ENCODE measurements at regions not wholly inside any gene's neighbourhood (a gene's known extent, or its start where the extent isn't known, plus 50 kb on each side); places are given as distances from the start of the nearest gene placed in this dataset.

DNA sequence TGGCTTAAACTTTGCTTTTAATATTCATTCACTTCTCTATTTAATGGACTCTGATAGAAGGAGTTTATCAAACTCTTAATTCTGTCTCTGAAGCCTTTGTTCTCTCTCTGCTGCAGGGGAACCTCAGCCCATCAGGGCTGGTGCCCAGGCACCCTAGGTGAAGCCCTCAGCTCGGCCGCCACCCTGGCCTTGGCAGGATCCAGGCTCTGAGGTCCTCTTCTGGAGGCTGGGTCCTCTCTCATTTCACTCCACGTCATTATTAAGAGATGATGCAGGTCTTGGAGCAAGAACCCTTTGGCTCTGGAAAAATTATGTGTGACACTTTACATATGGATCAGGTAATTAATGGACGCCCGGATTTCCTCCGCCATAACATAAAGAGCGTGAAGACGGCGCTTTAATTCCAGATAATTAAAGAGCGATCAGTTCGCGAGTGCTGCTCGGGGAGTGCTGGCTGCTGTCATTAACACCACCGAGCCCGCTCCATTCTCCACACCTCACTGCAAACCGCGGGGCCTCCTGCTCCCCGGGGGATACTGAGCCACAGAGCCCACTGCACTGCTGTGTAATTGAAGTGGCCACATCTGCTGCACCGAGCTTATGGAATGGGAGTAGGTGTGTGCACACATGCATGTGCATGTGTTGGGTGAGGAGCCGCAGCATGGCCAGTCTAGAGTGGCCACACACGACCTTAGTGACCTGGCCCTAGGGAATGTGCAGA, 259.4 kb upstream of the TNRC6C start:
- Mint-ChIP-seq H3K4me3 (no peak overlapping the region), H3K27ac (peak overlapping the region in 3 of 9 donors; percentile 1 to 72 (median 33)), H3K9me3 (peaks cover 6 to 31% (median 18%) of the 10 kb centered on the region in 11 donors), H3K4me1 (peaks cover 4 to 27% (median 18%) of the 10 kb centered on the region in 7 donors), H3K27me3 (peaks cover 0 to 31% (median 0%) of the 10 kb centered on the region in 5 donors), H3K36me3 (peaks cover 0 to 6% (median 0%) of the 10 kb centered on the region in 5 donors)
- Histone ChIP-seq H3K4me3 (ENCODE audit: low read length) (no peak overlapping the region), H3K9me3 (ENCODE audit: control insufficient read depth in 2 of 3, low read length in 3 of 3) (peaks cover 0 to 16% (median 0%) of the 10 kb centered on the region in 3 experiments), H3K4me1 (ENCODE audit: control insufficient read depth in 2 of 2, insufficient read depth in 2 of 2, low read length in 2 of 2) (no peaks in the 10 kb centered on the region), H3K27ac (ENCODE audit: low read depth, low read length) (no peak overlapping the region), H3K27me3 (ENCODE audit: control insufficient read depth in 2 of 2, insufficient read depth in 2 of 2, low read length in 2 of 2) (no peaks in the 10 kb centered on the region), H3K36me3 (ENCODE audit: control insufficient read depth in 2 of 3, insufficient read depth in 3 of 3, low read length in 3 of 3) (no peaks in the 10 kb centered on the region)
- intact Hi-C loops (cut with micrococcal nuclease): no loop called here
- DNase-seq (no peak), ATAC-seq (no peak)
- CTCF ChIA-PET: no interaction called here
- POLR2A ChIA-PET: no interaction called here

DNA sequence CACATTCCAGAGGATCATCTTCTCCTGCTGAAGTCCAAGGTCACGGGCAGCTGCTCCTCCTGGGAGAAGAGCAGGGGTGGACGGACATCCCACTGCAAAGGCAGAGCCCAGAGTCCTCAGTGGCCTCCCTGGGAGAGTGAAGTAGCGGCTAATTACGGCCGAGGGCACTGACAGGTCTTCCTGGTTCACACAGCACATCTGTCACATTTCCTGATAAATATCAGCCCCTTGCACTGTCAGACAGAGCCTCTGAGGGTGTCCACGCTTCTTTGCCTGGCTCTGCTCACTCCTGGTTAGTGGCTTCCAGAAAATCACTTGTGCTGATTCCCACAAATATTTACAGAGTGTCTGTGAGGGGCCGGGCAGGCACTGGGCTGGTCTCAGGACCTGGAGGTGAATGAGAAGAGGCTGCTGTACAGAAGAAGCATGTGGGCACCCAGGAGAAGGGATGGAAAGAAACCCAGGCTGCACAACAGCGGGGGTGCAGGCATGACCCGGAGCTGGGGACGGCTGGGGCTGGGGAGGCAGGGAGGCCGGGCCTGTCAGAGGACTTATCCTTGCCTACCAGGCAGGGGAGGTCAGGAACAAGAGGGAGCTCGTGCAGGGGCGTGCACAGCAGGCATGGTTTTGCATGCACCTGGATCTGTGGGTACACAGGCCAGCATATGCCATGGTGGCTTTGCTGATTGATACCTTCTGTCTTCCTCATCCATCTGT, 258.2 kb upstream of the TNRC6C start:
- ATAC-seq (no peak), DNase-seq (no peak)
- H3K4me1 Mint-ChIP-seq: peaks cover 4 to 27% (median 18%) of the 10 kb centered on the region in 7 donors
- Histone ChIP-seq H3K4me1 (ENCODE audit: control insufficient read depth in 2 of 2, insufficient read depth in 2 of 2, low read length in 2 of 2) (no peaks in the 10 kb centered on the region), H3K4me3 (ENCODE audit: low read length) (no peak overlapping the region), H3K27me3 (ENCODE audit: control insufficient read depth in 2 of 2, insufficient read depth in 2 of 2, low read length in 2 of 2) (no peaks in the 10 kb centered on the region), H3K9me3 (ENCODE audit: control insufficient read depth in 2 of 3, low read length in 3 of 3) (peaks cover 0 to 29% (median 7%) of the 10 kb centered on the region in 3 experiments), H3K36me3 (ENCODE audit: control insufficient read depth in 2 of 3, insufficient read depth in 3 of 3, low read length in 3 of 3) (no peaks in the 10 kb centered on the region), H3K27ac (ENCODE audit: low read depth, low read length) (no peak overlapping the region)
- peaks cover 0 to 14% (median 4%) of the 10 kb centered on the region in 5 donors for H3K36me3 Mint-ChIP-seq
- intact Hi-C loops (cut with micrococcal nuclease): no loop called here
- CTCF ChIA-PET: no interaction called here
- peaks cover 10 to 43% (median 26%) of the 10 kb centered on the region in 11 donors for H3K9me3 Mint-ChIP-seq
- no peak overlapping the region for H3K27ac Mint-ChIP-seq
- POLR2A ChIA-PET: no interaction called here
- peaks cover 0 to 22% (median 0%) of the 10 kb centered on the region in 5 donors for H3K27me3 Mint-ChIP-seq
- H3K4me3 Mint-ChIP-seq: no peak overlapping the region

DNA sequence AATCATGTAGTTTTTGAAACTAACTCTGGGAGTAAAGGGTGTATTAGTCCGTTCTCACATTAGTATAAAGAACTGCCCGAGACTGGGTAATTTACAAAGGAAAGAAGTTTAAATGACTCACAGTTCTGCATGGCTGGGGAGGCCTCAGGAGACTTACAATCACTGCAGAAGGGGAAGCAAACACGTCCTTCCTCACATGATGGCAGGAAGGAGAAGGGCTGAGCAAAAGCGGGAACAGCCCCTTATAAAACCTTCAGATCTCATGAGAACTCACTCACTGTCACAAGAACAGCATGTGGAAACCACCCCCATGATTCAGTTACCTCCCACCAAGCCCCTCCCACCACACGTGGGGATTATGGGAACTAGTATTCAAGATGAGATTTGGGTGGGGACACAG, 256.5 kb upstream of the TNRC6C start:
- Histone ChIP-seq H3K4me3 (ENCODE audit: low read length) (no peak overlapping the region), H3K36me3 (ENCODE audit: control insufficient read depth in 2 of 3, insufficient read depth in 3 of 3, low read length in 3 of 3) (no peaks in the 10 kb centered on the region), H3K9me3 (ENCODE audit: control insufficient read depth in 2 of 3, low read length in 3 of 3) (peaks cover 0 to 30% (median 7%) of the 10 kb centered on the region in 3 experiments), H3K4me1 (ENCODE audit: control insufficient read depth in 2 of 2, insufficient read depth in 2 of 2, low read length in 2 of 2) (no peaks in the 10 kb centered on the region), H3K27ac (ENCODE audit: low read depth, low read length) (no peak overlapping the region), H3K27me3 (ENCODE audit: control insufficient read depth in 2 of 2, insufficient read depth in 2 of 2, low read length in 2 of 2) (no peaks in the 10 kb centered on the region)
- peaks cover 11 to 58% (median 32%) of the 10 kb centered on the region in 11 donors for H3K9me3 Mint-ChIP-seq
- H3K4me3 Mint-ChIP-seq: no peak overlapping the region
- H3K27me3 Mint-ChIP-seq: peaks cover 0 to 8% (median 0%) of the 10 kb centered on the region in 5 donors
- peaks cover 0 to 15% (median 4%) of the 10 kb centered on the region in 5 donors for H3K36me3 Mint-ChIP-seq
- ChIA-PET CTCF (no interaction called here), POLR2A (no interaction called here)
- no peak for DNase-seq
- H3K4me1 Mint-ChIP-seq: peaks cover 0 to 12% (median 8%) of the 10 kb centered on the region in 7 donors
- intact Hi-C loops (cut with micrococcal nuclease): no loop called here
- H3K27ac Mint-ChIP-seq: no peak overlapping the region
- ATAC-seq: no peak

DNA sequence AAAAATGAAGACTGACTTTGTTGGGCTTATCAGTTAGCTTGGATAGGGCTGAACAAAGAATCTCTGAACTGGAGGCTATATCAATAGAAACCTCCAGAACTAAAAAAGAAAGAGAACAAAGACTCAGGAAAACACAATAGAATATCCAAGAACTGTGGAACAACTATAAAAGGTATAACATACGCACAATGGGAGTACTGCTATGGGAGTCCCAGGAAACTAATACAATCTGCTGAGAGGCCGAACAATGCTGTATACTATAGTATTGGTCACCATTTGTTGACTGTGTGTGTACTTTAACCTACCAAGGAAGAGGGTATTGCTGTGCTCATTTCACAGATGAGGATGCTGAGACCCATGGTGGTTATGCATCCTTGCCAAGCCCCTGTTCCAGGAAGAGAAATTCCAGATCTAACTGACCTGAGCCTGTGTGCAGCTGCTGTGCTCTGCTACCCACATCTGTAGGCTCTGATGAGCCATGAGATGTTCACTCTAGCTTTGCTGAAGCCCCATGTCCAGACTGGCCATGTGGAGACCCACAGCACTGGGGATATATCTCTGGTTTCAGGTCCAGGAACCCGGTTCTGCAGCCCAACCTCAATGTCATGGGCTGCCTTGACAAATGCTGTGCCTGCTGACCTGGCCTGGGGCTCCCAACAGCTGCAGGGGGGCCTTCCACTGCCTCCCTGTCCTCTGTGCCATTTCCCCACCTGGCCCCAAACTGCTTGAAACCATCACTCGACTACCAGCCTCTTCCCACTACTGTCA, 254.3 kb upstream of the TNRC6C start:
- intact Hi-C loops (cut with micrococcal nuclease): no loop called here
- H3K9me3 Mint-ChIP-seq: peaks cover 11 to 59% (median 35%) of the 10 kb centered on the region in 11 donors
- ChIA-PET POLR2A (no interaction called here), CTCF (interaction anchor here (0.5 kb wide), 1 partner anchor 24 kb away, joined by 3 read pairs; no protein-coding TSS in a partner anchor)
- H3K27ac Mint-ChIP-seq: no peak overlapping the region
- Histone ChIP-seq H3K4me3 (ENCODE audit: low read length) (no peak overlapping the region), H3K36me3 (ENCODE audit: control insufficient read depth in 2 of 3, insufficient read depth in 3 of 3, low read length in 3 of 3) (no peaks in the 10 kb centered on the region), H3K9me3 (ENCODE audit: control insufficient read depth in 2 of 3, low read length in 3 of 3) (peaks cover 0 to 30% (median 7%) of the 10 kb centered on the region in 3 experiments), H3K27ac (ENCODE audit: low read depth, low read length) (no peak overlapping the region), H3K27me3 (ENCODE audit: control insufficient read depth in 2 of 2, insufficient read depth in 2 of 2, low read length in 2 of 2) (no peaks in the 10 kb centered on the region), H3K4me1 (ENCODE audit: control insufficient read depth in 2 of 2, insufficient read depth in 2 of 2, low read length in 2 of 2) (no peaks in the 10 kb centered on the region)
- peaks cover 0 to 5% (median 0%) of the 10 kb centered on the region in 5 donors for H3K27me3 Mint-ChIP-seq
- DNase-seq (no peak), ATAC-seq (no peak)
- peaks cover 0 to 15% (median 4%) of the 10 kb centered on the region in 5 donors for H3K36me3 Mint-ChIP-seq
- no peak overlapping the region for H3K4me3 Mint-ChIP-seq
- peaks cover 0 to 6% (median 0%) of the 10 kb centered on the region in 7 donors for H3K4me1 Mint-ChIP-seq

DNA sequence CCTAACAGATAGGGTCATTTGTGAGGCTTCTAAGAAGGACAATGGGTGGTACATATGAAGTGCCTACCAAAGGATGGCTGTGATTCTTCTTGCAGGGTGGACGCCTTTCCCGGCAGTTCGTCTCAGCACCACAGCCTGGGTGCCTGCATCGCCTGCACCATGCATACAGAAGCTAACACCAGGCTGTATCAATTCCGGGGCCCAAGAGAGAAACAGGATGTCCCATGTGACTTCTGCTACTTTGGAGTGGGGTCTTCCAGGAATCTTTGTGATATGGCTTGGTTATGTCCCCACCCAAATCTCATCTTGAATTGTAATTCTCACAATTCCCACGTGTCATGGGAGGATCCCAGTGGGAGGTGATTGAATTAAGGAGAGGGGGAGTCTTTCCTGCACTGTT, 251.6 kb upstream of the TNRC6C start:
- H3K9me3 Mint-ChIP-seq: peaks cover 11 to 49% (median 27%) of the 10 kb centered on the region in 11 donors
- ATAC-seq (no peak), DNase-seq (peak in 1 of 9 donors; percentile 6)
- H3K27ac Mint-ChIP-seq: no peak overlapping the region
- Histone ChIP-seq H3K4me1 (ENCODE audit: control insufficient read depth in 2 of 2, insufficient read depth in 2 of 2, low read length in 2 of 2) (no peaks in the 10 kb centered on the region), H3K4me3 (ENCODE audit: low read length) (no peak overlapping the region), H3K9me3 (ENCODE audit: control insufficient read depth in 2 of 3, low read length in 3 of 3) (peaks cover 0 to 28% (median 7%) of the 10 kb centered on the region in 3 experiments), H3K27me3 (ENCODE audit: control insufficient read depth in 2 of 2, insufficient read depth in 2 of 2, low read length in 2 of 2) (no peaks in the 10 kb centered on the region), H3K27ac (ENCODE audit: low read depth, low read length) (no peak overlapping the region), H3K36me3 (ENCODE audit: control insufficient read depth in 2 of 3, insufficient read depth in 3 of 3, low read length in 3 of 3) (no peaks in the 10 kb centered on the region)
- ChIA-PET POLR2A (no interaction called here), CTCF (no interaction called here)
- peaks cover 0 to 6% (median 0%) of the 10 kb centered on the region in 7 donors for H3K4me1 Mint-ChIP-seq
- peaks cover 0 to 12% (median 0%) of the 10 kb centered on the region in 5 donors for H3K27me3 Mint-ChIP-seq
- H3K36me3 Mint-ChIP-seq: peaks cover 0 to 15% (median 4%) of the 10 kb centered on the region in 5 donors
- intact Hi-C loops (cut with micrococcal nuclease): no loop called here
- no peak overlapping the region for H3K4me3 Mint-ChIP-seq

DNA sequence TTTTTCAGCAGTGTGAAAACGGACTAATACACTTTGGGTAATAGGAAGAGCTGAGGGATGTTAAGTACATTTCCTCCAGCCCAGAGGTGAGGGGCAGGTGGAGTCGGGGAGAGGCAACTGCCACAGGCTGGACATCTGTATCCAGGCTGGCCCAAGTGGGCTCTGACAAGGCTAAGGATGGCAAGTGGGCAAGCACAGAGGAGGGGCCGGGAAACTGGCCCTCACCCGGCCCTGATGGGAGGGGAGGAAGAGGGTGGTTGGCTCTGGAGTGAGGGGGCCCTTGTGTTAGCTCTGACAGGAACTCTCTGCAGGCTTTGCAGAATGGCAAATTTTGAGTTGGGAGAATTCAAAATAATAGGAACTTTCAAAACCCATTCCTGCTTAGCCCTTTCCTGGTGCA, 251.0 kb upstream of the TNRC6C start:
- peaks cover 0 to 23% (median 7%) of the 10 kb centered on the region in 3 experiments for H3K9me3 ChIP-seq (ENCODE audit: control insufficient read depth in 2 of 3, low read length in 3 of 3)
- Mint-ChIP-seq H3K4me1 (peaks cover 0 to 6% (median 0%) of the 10 kb centered on the region in 7 donors), H3K27ac (no peak overlapping the region), H3K36me3 (peaks cover 0 to 15% (median 4%) of the 10 kb centered on the region in 5 donors), H3K9me3 (peaks cover 11 to 43% (median 25%) of the 10 kb centered on the region in 11 donors), H3K27me3 (peaks cover 0 to 14% (median 0%) of the 10 kb centered on the region in 5 donors), H3K4me3 (no peak overlapping the region)
- intact Hi-C loops (cut with micrococcal nuclease): no loop called here
- no peak overlapping the region for H3K27ac ChIP-seq (ENCODE audit: low read depth, low read length)
- DNase-seq (no peak), ATAC-seq (no peak)
- H3K4me3 ChIP-seq (ENCODE audit: low read length): no peak overlapping the region
- ChIA-PET CTCF (no interaction called here), POLR2A (no interaction called here)
- H3K36me3 ChIP-seq (ENCODE audit: control insufficient read depth in 2 of 3, insufficient read depth in 3 of 3, low read length in 3 of 3): no peaks in the 10 kb centered on the region
- no peaks in the 10 kb centered on the region for H3K4me1 ChIP-seq (ENCODE audit: control insufficient read depth in 2 of 2, insufficient read depth in 2 of 2, low read length in 2 of 2)
- peaks cover 0 to 3% of the 10 kb centered on the region in 2 donors for H3K27me3 ChIP-seq (ENCODE audit: control insufficient read depth in 2 of 2, insufficient read depth in 2 of 2, low read length in 2 of 2)
